ENCODE measurements at regions not wholly inside any gene's neighbourhood (a gene's known extent, or its start where the extent isn't known, plus 50 kb on each side); places are given as distances from the start of the nearest gene placed in this dataset.

DNA sequence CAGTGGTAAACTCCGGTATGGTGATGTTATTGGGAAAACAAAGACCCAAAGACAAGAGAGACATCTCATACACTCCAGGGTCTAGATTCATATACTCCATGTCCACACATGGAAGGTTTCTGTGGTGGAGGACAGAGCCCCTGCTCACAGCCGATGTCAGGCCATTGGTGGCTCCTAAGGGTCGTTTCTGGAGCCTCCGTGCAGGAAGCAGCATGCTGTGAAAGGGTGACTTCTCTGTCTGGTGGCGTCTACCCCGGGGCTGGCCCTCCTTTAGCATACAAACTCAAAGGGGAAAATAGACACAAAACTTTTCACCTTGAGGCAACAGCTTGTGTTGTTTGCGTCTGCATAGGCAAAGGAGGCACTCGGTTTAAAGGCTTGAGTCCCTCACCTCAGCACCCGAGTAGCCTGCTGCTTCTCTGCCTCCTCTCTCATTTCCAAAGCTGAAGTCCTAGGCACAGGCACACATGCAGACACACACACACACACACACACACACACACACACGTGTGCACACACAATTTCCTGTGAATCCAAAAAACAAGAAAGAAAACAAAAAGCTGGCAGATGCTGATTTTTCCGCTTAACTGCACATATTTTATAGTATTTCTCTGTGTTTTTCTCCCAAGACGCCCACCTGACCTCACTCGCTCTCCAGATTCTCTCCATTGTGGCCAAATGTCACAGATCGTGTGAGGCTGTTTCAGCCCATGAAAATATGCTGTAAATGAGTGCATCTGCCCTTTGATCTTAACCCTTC, 601.4 kb upstream of the MGMT start:
- TF ChIP-seq REST (IDR thresholded peaks at IDR 0.05; ENCODE audit: insufficient read depth in 1 of 2, low read depth in 2 of 2, low read length in 2 of 2), result no peak
- no peak for TF ChIP-seq POLR2AphosphoS5 (IDR thresholded peaks at IDR 0.05; ENCODE audit: low read depth, low read length)
- TF ChIP-seq FOXP2 (optimal IDR thresholded peaks at IDR 0.05; ENCODE audit: borderline replicate concordance, extremely low read depth, extremely low read length, insufficient read depth), result no peak
- TF ChIP-seq TAF1 (IDR thresholded peaks at IDR 0.05; ENCODE audit: borderline replicate concordance, insufficient read depth, low read length), result no peak

Data from PFSK-1 (cell line).